ENCODE measurements at regions not wholly inside any gene's neighbourhood (a gene's known extent, or its start where the extent isn't known, plus 50 kb on each side); places are given as distances from the start of the nearest gene placed in this dataset.

GRCh38 chr4:22181736-22182135 lies 233.2 kb upstream of the KCNIP4 start:
- Mint-ChIP-seq H3K9me3 (peaks cover 7% of the 10 kb centered on the region), H3K4me3 (no peak overlapping the region), H3K27me3 (ENCODE audit: insufficient read depth, low read depth) (no peaks in the 10 kb centered on the region), H3K36me3 (no peaks in the 10 kb centered on the region), H3K27ac (no peak overlapping the region), H3K4me1 (no peaks in the 10 kb centered on the region)
- Histone ChIP-seq H3K4me3 (no peak overlapping the region), H3F3A (ENCODE audit: low read depth) (no peaks in the 10 kb centered on the region), H3K4me2 (no peak overlapping the region), H3K9me3 (ENCODE audit: low read depth) (no peaks in the 10 kb centered on the region), H2AFZ (replicated peaks) (no peak overlapping the region), H3K79me2 (ENCODE audit: low read depth) (no peaks in the 10 kb centered on the region), H3K36me3 (no peaks in the 10 kb centered on the region), H3K27me3 (no peaks in the 10 kb centered on the region), H3K4me1 (no peaks in the 10 kb centered on the region), H3K27ac (no peak overlapping the region), H4K20me1 (ENCODE audit: low read depth) (no peaks in the 10 kb centered on the region), H3K9ac (no peak overlapping the region)
- TF ChIP-seq EZH2 (IDR thresholded peaks at IDR 0.05) (no peak), EZH2phosphoT487 (IDR thresholded peaks at IDR 0.05) (no peak), CTCF (IDR thresholded peaks at IDR 0.05) (no peak)
- no peak for DNase-seq (ENCODE audit: low spot score)

GRCh38 chr4:22179124-22179874 lies 230.7 kb upstream of the KCNIP4 start:
- no peak for DNase-seq (ENCODE audit: low spot score)
- H3K4me1 Mint-ChIP-seq, result no peaks in the 10 kb centered on the region
- H3K4me1 ChIP-seq, result no peaks in the 10 kb centered on the region
- H3K36me3 Mint-ChIP-seq, result no peaks in the 10 kb centered on the region
- H3K9me3 Mint-ChIP-seq, result peaks cover 12% of the 10 kb centered on the region
- H3K4me2 ChIP-seq, result no peak overlapping the region
- TF ChIP-seq EZH2 (IDR thresholded peaks at IDR 0.05), result no peak
- no peak for TF ChIP-seq CTCF (IDR thresholded peaks at IDR 0.05)
- TF ChIP-seq EZH2phosphoT487 (IDR thresholded peaks at IDR 0.05), result no peak
- no peak overlapping the region for H3K9ac ChIP-seq
- no peaks in the 10 kb centered on the region for H3K9me3 ChIP-seq (ENCODE audit: low read depth)
- H3F3A ChIP-seq (ENCODE audit: low read depth), result no peaks in the 10 kb centered on the region
- H3K79me2 ChIP-seq (ENCODE audit: low read depth), result no peaks in the 10 kb centered on the region
- no peaks in the 10 kb centered on the region for H3K27me3 ChIP-seq
- no peaks in the 10 kb centered on the region for H3K36me3 ChIP-seq
- no peak overlapping the region for H2AFZ ChIP-seq (replicated peaks)
- H3K4me3 ChIP-seq, result no peak overlapping the region
- no peaks in the 10 kb centered on the region for H3K27me3 Mint-ChIP-seq (ENCODE audit: insufficient read depth, low read depth)
- no peak overlapping the region for H3K27ac ChIP-seq
- no peaks in the 10 kb centered on the region for H4K20me1 ChIP-seq (ENCODE audit: low read depth)
- H3K4me3 Mint-ChIP-seq, result no peak overlapping the region
- no peak overlapping the region for H3K27ac Mint-ChIP-seq

- Histone ChIP-seq H4K20me1 (ENCODE audit: low read depth) (no peaks in the 10 kb centered on the region), H3K9me3 (ENCODE audit: low read depth) (no peaks in the 10 kb centered on the region), H3K36me3 (no peaks in the 10 kb centered on the region), H3K4me3 (no peak overlapping the region), H3K79me2 (ENCODE audit: low read depth) (no peaks in the 10 kb centered on the region), H3K9ac (no peak overlapping the region), H3K27me3 (no peaks in the 10 kb centered on the region), H3K4me1 (no peaks in the 10 kb centered on the region), H3K4me2 (no peak overlapping the region), H3K27ac (no peak overlapping the region), H3F3A (ENCODE audit: low read depth) (no peaks in the 10 kb centered on the region), H2AFZ (replicated peaks) (no peak overlapping the region)
- Mint-ChIP-seq H3K9me3 (peaks cover 16% of the 10 kb centered on the region), H3K27me3 (ENCODE audit: insufficient read depth, low read depth) (peaks cover 2% of the 10 kb centered on the region), H3K27ac (no peak overlapping the region), H3K4me3 (no peak overlapping the region), H3K36me3 (no peaks in the 10 kb centered on the region), H3K4me1 (no peaks in the 10 kb centered on the region)
- no peak for DNase-seq (ENCODE audit: low spot score)
- no peak for TF ChIP-seq EZH2phosphoT487 (IDR thresholded peaks at IDR 0.05)
- no peak for TF ChIP-seq EZH2 (IDR thresholded peaks at IDR 0.05)
- no peak for TF ChIP-seq CTCF (IDR thresholded peaks at IDR 0.05)
Observed at GRCh38 chr4:22174640-22175039, 226.1 kb upstream of the KCNIP4 start.

Measured in neural progenitor cell (in vitro differentiated cells).